ENCODE measurements at regions not wholly inside any gene's neighbourhood (a gene's known extent, or its start where the extent isn't known, plus 50 kb on each side); places are given as distances from the start of the nearest gene placed in this dataset.
"Not testable (repeated sequence)": the region's sequence is repeated elsewhere in the genome, so short reads cannot be mapped to it uniquely, and the experiment has no call there.

DNA sequence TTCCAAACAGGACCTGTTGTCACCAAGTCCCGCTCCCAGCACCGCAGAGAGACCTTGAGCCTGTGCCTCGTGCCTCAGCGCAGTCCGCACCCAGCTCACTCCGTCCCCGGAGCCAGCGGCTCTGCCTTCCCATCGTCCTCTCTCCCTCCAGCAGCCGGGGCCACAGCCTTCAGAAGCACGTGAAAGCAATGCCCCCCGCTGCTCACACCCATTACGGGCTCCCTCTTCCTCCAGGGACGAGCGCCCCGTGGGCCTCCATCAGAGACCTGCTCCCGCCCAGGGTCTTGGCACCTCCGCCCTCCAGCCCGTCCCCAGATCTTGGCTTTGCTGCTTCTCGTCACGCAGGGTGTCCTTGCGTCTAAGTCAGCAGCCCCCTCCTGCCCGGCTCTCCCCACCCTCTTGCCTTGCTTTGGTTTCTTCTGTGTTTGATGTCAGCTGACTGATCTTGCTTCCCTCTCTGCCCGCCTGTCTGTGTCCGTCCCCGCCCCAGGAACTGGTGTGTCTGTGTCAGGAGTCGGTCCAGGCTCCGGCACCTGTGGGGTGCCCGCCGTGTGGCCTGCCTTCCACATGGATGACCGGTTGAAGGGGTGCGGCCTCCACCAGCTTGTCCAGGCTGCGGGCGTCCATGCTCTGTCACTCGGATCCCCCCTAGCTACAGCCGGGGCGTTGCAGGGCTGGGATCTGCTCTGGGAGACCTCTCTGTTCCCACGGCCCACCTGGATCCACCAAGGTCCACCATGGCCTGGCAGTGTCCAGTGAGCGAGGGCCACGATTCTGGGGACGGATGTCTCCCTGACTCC, 61.9 kb downstream of the FOXL3 start:
- Mint-ChIP-seq H3K4me3 (peak overlapping the region; percentile 2), H3K4me1 (peaks cover 11% of the 10 kb centered on the region), H3K9me3 (peaks cover 4% of the 10 kb centered on the region), H3K27me3 (peaks cover 10% of the 10 kb centered on the region), H3K36me3 (no peaks in the 10 kb centered on the region), H3K27ac (no peak overlapping the region)
- no peak for ATAC-seq

GRCh38 chr7:353746-354325, 63.9 kb downstream of the FOXL3 start:
- Mint-ChIP-seq H3K4me3 (no peak overlapping the region), H3K4me1 (peaks cover 11% of the 10 kb centered on the region), H3K9me3 (peaks cover 5% of the 10 kb centered on the region), H3K27ac (no peak overlapping the region), H3K36me3 (no peaks in the 10 kb centered on the region), H3K27me3 (peaks cover 15% of the 10 kb centered on the region)
- ATAC-seq: no peak

- Mint-ChIP-seq H3K9me3 (peaks cover 6% of the 10 kb centered on the region), H3K4me1 (peaks cover 11% of the 10 kb centered on the region), H3K27me3 (peaks cover 21% of the 10 kb centered on the region), H3K4me3 (no peak overlapping the region), H3K36me3 (no peaks in the 10 kb centered on the region), H3K27ac (no peak overlapping the region)
- ATAC-seq: no peak
Measured at GRCh38 chr7:354597-355470, 64.9 kb downstream of the FOXL3 start.

DNA sequence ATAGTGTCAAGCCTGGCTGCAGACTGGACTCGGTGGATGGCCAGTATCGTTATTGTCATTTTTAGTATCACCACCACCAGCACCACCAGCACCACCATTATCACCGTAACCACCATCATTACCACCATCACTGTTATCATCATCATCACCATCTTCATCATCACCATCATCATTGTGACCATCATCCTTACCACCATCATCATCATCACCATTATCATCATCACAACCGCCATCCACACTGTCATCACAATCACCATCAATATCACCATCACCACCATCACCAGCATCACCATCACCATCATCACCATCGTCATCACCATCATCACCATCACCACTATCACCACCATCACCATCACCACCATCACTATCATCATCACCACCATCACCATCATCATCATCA, 65.6 kb downstream of the FOXL3 start:
- peaks cover 28% of the 10 kb centered on the region for H3K27me3 Mint-ChIP-seq
- no peaks in the 10 kb centered on the region for H3K36me3 Mint-ChIP-seq
- H3K27ac Mint-ChIP-seq: no peak overlapping the region
- no peak overlapping the region for H3K4me3 Mint-ChIP-seq
- H3K4me1 Mint-ChIP-seq: peaks cover 15% of the 10 kb centered on the region
- no peak for ATAC-seq
- peaks cover 6% of the 10 kb centered on the region for H3K9me3 Mint-ChIP-seq

DNA sequence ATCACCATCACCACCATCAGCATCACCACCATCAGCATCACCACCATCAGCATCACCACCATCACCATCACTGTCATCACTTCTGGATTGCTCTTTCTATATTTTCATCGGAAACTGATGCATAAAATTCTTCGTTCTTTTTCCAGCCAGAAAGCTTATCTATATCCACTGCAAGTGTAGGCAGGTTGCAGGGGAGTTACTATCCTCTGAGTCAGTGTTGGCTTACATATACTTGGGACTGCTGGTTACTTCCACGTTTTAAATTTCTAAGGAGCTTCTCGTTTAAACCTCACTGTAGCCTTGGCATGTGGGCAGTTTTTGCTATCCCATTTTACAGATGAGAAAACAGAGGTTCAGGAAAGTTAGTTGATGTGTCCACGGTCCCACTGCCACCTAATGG, 66.1 kb downstream of the FOXL3 start:
- H3K27me3 Mint-ChIP-seq: peaks cover 34% of the 10 kb centered on the region
- no peaks in the 10 kb centered on the region for H3K36me3 Mint-ChIP-seq
- ATAC-seq: no peak
- peaks cover 15% of the 10 kb centered on the region for H3K4me1 Mint-ChIP-seq
- H3K27ac Mint-ChIP-seq: no peak overlapping the region
- no peak overlapping the region for H3K4me3 Mint-ChIP-seq
- H3K9me3 Mint-ChIP-seq: peaks cover 6% of the 10 kb centered on the region

DNA sequence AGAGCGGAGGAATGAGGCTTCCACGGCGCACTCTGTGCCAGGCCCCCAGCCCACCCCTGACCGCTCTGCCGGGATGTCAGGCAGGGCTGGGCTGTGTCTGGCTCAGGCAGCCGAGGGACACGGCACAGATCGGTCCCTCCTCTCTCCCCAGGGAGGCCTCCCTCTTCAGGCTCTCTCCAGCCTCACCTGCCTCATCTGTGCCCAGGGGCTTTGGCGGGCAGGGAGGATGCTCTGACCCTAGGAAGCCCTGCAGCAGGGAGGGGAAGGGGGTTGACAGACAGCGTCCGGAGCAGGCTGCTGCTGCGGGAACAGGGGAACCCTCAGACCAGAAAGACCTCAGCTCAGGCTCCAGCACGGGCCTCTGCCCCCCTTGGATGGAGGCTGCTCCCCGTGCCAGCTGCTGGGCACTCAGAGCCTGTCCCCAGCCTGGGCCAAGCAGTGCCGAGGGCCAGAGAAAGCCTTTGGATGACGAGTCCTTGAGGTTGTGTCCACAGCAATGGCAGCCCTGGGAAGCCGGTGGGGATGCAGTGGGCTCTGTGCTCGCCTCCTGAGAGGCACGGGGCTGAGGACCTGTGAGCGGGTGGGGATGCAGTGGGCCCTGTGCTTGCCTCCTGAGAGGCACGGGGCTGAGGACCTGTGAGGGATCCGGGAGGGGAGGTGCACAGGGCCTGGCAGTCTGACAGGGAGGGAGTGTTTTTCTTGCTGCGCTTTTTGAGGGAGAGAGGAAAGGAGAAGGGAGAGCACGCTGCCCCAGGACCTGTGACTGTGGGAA, 66.9 kb downstream of the FOXL3 start:
- Mint-ChIP-seq H3K4me3 (no peak overlapping the region), H3K4me1 (peaks cover 16% of the 10 kb centered on the region), H3K27me3 (peaks cover 40% of the 10 kb centered on the region), H3K27ac (no peak overlapping the region), H3K36me3 (peaks cover 3% of the 10 kb centered on the region), H3K9me3 (peaks cover 6% of the 10 kb centered on the region)
- ATAC-seq: peak; percentile 62

GRCh38 chr7:357531-358209, 67.7 kb downstream of the FOXL3 start:
- Mint-ChIP-seq H3K27me3 (peaks cover 48% of the 10 kb centered on the region), H3K36me3 (peaks cover 11% of the 10 kb centered on the region), H3K4me3 (no peak overlapping the region), H3K27ac (no peak overlapping the region), H3K9me3 (peaks cover 5% of the 10 kb centered on the region), H3K4me1 (peaks cover 16% of the 10 kb centered on the region)
- ATAC-seq: no peak

GRCh38 chr7:358352-358751, 68.4 kb downstream of the FOXL3 start:
- Mint-ChIP-seq H3K27me3 (peaks cover 53% of the 10 kb centered on the region), H3K36me3 (peaks cover 11% of the 10 kb centered on the region), H3K9me3 (peaks cover 5% of the 10 kb centered on the region), H3K4me1 (peaks cover 18% of the 10 kb centered on the region), H3K4me3 (no peak overlapping the region), H3K27ac (no peak overlapping the region)
- ATAC-seq: no peak

DNA sequence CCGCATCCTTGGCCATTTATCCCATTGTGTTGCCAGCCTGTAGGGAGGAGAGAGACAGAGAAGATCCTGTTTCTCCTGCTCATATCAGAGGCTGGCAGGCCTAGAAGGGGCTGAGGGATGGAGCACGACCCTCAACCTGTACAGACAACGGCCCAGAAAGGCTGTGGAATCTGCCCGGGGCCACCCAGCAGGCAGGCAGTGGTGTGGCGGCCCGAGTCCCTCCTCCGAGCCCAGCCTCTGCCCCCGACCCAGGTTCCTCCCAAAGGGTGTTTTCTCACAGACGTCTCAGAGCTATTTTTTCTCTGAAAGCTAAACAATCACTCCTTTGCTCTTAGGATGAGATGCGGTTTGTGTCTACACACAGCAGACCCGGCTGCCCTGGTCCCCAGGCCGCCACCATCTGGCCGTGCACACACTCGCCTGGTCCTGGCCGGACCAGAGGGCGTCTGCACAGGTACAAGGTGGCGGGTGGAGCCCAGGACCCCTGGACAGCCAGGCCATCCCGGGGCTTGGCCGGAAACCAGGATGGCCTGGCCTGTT, 69.3 kb downstream of the FOXL3 start:
- Mint-ChIP-seq H3K36me3 (peaks cover 11% of the 10 kb centered on the region), H3K4me3 (no peak overlapping the region), H3K27me3 (peaks cover 55% of the 10 kb centered on the region), H3K9me3 (peaks cover 5% of the 10 kb centered on the region), H3K4me1 (peaks cover 25% of the 10 kb centered on the region), H3K27ac (no peak overlapping the region)
- no peak for ATAC-seq

DNA sequence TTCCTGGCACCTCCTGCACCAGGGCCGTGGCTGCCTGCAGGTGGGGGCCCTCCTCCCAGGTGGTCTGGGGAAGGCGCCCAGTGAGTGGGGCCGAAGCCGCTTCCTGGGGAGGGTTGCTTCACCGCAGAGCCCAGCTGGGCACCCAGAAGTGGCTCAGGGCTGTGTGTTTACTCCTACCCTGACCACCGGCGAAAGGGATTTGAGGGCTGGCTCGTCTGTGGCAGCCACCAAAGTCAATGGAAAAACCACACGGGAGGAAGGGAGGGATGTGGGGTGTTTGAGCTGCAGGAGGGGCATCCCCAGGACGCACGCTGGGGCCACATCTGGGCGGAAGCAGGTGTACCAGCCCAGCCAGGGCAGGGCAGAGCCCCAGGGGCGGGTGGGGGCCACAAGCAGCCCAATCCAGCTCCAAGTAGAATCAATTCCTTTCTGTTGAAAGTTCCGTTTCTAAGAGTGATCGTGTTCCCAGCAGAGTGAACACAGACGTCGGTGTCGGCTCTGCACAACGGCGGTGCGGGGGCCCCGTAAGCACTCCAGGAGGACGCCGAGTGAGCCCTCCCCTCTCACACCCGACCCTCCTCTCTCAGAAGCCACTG, 69.9 kb downstream of the FOXL3 start:
- peaks cover 5% of the 10 kb centered on the region for H3K9me3 Mint-ChIP-seq
- no peak for ATAC-seq
- H3K4me3 Mint-ChIP-seq: no peak overlapping the region
- peaks cover 11% of the 10 kb centered on the region for H3K36me3 Mint-ChIP-seq
- no peak overlapping the region for H3K27ac Mint-ChIP-seq
- peaks cover 25% of the 10 kb centered on the region for H3K4me1 Mint-ChIP-seq
- H3K27me3 Mint-ChIP-seq: peaks cover 60% of the 10 kb centered on the region

- H3K4me3 Mint-ChIP-seq: no peak overlapping the region
- no peak overlapping the region for H3K27ac Mint-ChIP-seq
- no peak for ATAC-seq
- H3K4me1 Mint-ChIP-seq: peaks cover 26% of the 10 kb centered on the region
- H3K27me3 Mint-ChIP-seq: peaks cover 67% of the 10 kb centered on the region
- peaks cover 11% of the 10 kb centered on the region for H3K36me3 Mint-ChIP-seq
- H3K9me3 Mint-ChIP-seq: peaks cover 5% of the 10 kb centered on the region
Measured at GRCh38 chr7:360454-361100, 70.6 kb downstream of the FOXL3 start.

DNA sequence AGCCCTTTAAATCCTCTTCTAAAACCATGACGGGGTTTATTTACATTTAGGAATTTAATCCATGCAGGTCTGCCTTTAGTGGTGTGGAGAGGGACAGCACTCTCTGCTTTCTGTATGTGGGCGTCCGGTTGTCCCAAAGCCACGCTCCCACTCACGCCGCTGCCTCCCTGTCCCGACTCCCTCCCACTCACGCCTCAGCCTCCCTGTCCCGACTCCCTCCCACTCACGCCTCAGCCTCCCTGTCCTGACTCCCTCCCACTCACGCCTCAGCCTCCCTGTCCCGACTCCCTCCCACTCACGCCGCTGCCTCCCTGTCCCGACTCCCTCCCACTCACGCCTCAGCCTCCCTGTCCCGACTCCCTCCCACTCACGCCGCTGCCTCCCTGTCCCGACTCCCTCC, 71.2 kb downstream of the FOXL3 start:
- H3K4me3 Mint-ChIP-seq, H3K9me3 Mint-ChIP-seq, ATAC-seq, H3K27ac Mint-ChIP-seq: not testable (repeated sequence)
- H3K36me3 Mint-ChIP-seq: peaks cover 11% of the 10 kb centered on the region
- peaks cover 32% of the 10 kb centered on the region for H3K4me1 Mint-ChIP-seq
- peaks cover 73% of the 10 kb centered on the region for H3K27me3 Mint-ChIP-seq

GRCh38 chr7:361680-362401, 71.9 kb downstream of the FOXL3 start:
- Mint-ChIP-seq H3K27me3 (peaks cover 80% of the 10 kb centered on the region), H3K9me3 (peaks cover 5% of the 10 kb centered on the region), H3K4me1 (peaks cover 39% of the 10 kb centered on the region), H3K36me3 (peaks cover 11% of the 10 kb centered on the region), H3K27ac (no peak overlapping the region), H3K4me3 (peak overlapping the region; percentile 64)
- ATAC-seq: no peak
